ENCODE measurements at regions not wholly inside any gene's neighbourhood (a gene's known extent, or its start where the extent isn't known, plus 50 kb on each side); places are given as distances from the start of the nearest gene placed in this dataset.

DNA sequence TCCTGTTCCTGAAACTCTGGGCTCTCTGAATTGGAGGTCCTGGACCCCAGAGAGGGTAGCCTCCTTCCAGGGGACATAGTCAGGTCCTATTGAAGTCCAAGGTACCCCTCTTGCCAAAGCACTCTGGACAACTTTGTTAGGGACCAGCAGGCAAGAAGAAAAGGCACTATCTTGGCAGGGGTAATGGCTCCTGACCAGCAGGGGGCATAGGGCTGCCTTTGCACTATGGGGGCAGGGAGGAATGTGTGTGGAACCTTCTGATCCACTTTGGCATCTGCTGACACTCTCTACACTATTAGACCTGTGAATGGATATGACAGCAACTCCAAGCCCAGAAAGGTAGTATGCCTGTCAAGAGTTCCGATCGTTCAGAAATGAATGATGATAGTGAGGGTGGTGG, 179.0 kb upstream of the CD180 start:
- no peak overlapping the region for H3K27ac ChIP-seq
- 97 to 98% methylated on average over 2 of the region's 2 CpGs for WGBS, 2 donors
- H3K4me1 ChIP-seq = no peaks in the 10 kb centered on the region
- no peaks in the 10 kb centered on the region for H3K36me3 ChIP-seq
- intact Hi-C loops (cut with DNase I) = no loop called here
- H3K4me3 ChIP-seq = no peak overlapping the region
- H3K9me3 ChIP-seq = peaks cover 0 to 2% (median 0%) of the 10 kb centered on the region in 11 donors
- ATAC-seq (no peak), DNase-seq (no peak)
- TF ChIP-seq, protein P1, sequence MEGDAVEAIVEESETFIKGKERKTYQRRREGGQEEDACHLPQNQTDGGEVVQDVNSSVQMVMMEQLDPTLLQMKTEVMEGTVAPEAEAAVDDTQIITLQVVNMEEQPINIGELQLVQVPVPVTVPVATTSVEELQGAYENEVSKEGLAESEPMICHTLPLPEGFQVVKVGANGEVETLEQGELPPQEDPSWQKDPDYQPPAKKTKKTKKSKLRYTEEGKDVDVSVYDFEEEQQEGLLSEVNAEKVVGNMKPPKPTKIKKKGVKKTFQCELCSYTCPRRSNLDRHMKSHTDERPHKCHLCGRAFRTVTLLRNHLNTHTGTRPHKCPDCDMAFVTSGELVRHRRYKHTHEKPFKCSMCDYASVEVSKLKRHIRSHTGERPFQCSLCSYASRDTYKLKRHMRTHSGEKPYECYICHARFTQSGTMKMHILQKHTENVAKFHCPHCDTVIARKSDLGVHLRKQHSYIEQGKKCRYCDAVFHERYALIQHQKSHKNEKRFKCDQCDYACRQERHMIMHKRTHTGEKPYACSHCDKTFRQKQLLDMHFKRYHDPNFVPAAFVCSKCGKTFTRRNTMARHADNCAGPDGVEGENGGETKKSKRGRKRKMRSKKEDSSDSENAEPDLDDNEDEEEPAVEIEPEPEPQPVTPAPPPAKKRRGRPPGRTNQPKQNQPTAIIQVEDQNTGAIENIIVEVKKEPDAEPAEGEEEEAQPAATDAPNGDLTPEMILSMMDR (IDR thresholded peaks at IDR 0.05) = no peak
- H3K27me3 ChIP-seq = no peaks in the 10 kb centered on the region

GRCh38 chr5:67374378-67374777, 177.8 kb upstream of the CD180 start:
- Histone ChIP-seq H3K4me1 (no peaks in the 10 kb centered on the region), H3K27ac (no peak overlapping the region), H3K27me3 (no peaks in the 10 kb centered on the region), H3K4me3 (no peak overlapping the region), H3K9me3 (peaks cover 0 to 2% (median 0%) of the 10 kb centered on the region in 11 donors), H3K36me3 (no peaks in the 10 kb centered on the region)
- intact Hi-C loops (cut with DNase I) = no loop called here
- DNase-seq (no peak), ATAC-seq (no peak)
- TF ChIP-seq, protein P1 (IDR thresholded peaks at IDR 0.05) = no peak
- 38 to 70% methylated on average over 2 of the region's 2 CpGs for WGBS, 2 donors

- intact Hi-C loops (cut with DNase I) = no loop called here
- Histone ChIP-seq H3K4me1 (no peaks in the 10 kb centered on the region), H3K27me3 (no peaks in the 10 kb centered on the region), H3K36me3 (no peaks in the 10 kb centered on the region), H3K4me3 (no peak overlapping the region), H3K9me3 (no peaks in the 10 kb centered on the region), H3K27ac (no peak overlapping the region)
- ATAC-seq (no peak), DNase-seq (no peak)
- TF ChIP-seq, protein P1 (IDR thresholded peaks at IDR 0.05) = no peak
- 68 to 69% methylated on average over 1 of the region's 1 CpG for WGBS, 2 donors
Observed at GRCh38 chr5:67373518-67373917, 176.9 kb upstream of the CD180 start.

- no peaks in the 10 kb centered on the region for H3K36me3 ChIP-seq
- no peaks in the 10 kb centered on the region for H3K27me3 ChIP-seq
- DNase-seq = no peak
- intact Hi-C loops (cut with DNase I) = no loop called here
- ATAC-seq = no peak
- WGBS, 2 donors = 82 to 91% methylated on average over 1 of the region's 1 CpG
- H3K9me3 ChIP-seq = no peaks in the 10 kb centered on the region
- H3K27ac ChIP-seq = no peak overlapping the region
- no peaks in the 10 kb centered on the region for H3K4me1 ChIP-seq
- TF ChIP-seq, protein P1 (IDR thresholded peaks at IDR 0.05) = no peak
- H3K4me3 ChIP-seq = no peak overlapping the region
Observed at GRCh38 chr5:67372887-67373286, 176.3 kb upstream of the CD180 start.

- WGBS, 2 donors = 56 to 79% methylated on average over 1 of the region's 1 CpG
- DNase-seq (no peak), ATAC-seq (no peak)
- no peak overlapping the region for H3K4me3 ChIP-seq
- TF ChIP-seq, protein P1 (IDR thresholded peaks at IDR 0.05) = no peak
- H3K27me3 ChIP-seq = no peaks in the 10 kb centered on the region
- H3K36me3 ChIP-seq = no peaks in the 10 kb centered on the region
- no peaks in the 10 kb centered on the region for H3K4me1 ChIP-seq
- intact Hi-C loops (cut with DNase I) = no loop called here
- H3K27ac ChIP-seq = no peak overlapping the region
- H3K9me3 ChIP-seq = no peaks in the 10 kb centered on the region
Observed at GRCh38 chr5:67371924-67372323, 175.3 kb upstream of the CD180 start.

Data from heart right ventricle (tissue), 16 donors.